ENCODE measurements at regions not wholly inside any gene's neighbourhood (a gene's known extent, or its start where the extent isn't known, plus 50 kb on each side); places are given as distances from the start of the nearest gene placed in this dataset.

DNA sequence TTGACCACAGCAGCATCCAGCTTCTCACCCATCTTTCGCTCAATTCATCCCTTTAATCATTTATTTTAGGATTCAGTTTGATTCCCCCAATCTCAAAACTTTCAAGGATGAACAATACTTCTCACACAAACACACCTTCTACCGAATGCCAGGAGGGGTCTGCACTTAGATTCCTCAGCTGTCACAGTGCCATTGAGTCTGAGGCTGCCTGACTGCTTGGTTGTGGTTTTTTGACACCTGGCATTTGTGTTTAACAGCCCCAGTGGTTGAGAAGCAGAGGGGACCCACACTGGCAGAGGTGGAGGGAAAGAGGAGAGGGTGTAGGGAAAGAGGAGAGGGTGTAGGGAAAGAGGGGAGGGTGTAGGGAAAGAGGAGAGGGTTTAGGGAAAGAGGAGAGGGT, 54.9 kb downstream of the PALM2AKAP2 start:
- H4K20me1 ChIP-seq (ENCODE audit: control insufficient read depth, insufficient read depth): no peaks in the 10 kb centered on the region
- WGBS (ENCODE audit: insufficient coverage, insufficient replicate concordance, low lambda C conversion rate, missing lambda C conversion rate): 12% methylated on average over 2 of the region's 2 CpGs
- no TSS peak for BruUV-seq (replicated peaks)

More for the DNA sequence above, 54.9 kb downstream of the PALM2AKAP2 start:
- POLR2A ChIA-PET: no interaction called here
- no peaks in the 10 kb centered on the region; a peak in 2 of 4 replicates for H3K27me3 ChIP-seq (replicated peaks in 1 of 2; ENCODE audit: control insufficient read depth in 2 of 2, insufficient read depth in 2 of 2, low read length in 1 of 2)
- ATAC-seq: no peak
- no peaks in the 10 kb centered on the region for H3K79me2 ChIP-seq (ENCODE audit: control insufficient read depth, insufficient read depth, low read length)
- no peak for FAIRE-seq
- CTCF ChIA-PET: no interaction called here
- intact Hi-C loops (cut with micrococcal nuclease; ENCODE audit: unreplicated experiment): no loop called here
- no peak overlapping the region for H2AFZ ChIP-seq (ENCODE audit: control insufficient read depth, low read depth, low read length)
- H3K4me3 ChIP-seq: no peak overlapping the region
- no peak overlapping the region for H3K9ac ChIP-seq (ENCODE audit: control insufficient read depth, insufficient read depth, low read length)
- in situ Hi-C loops (cut with MboI): no loop called here
- H3K4me1 ChIP-seq (ENCODE audit: control insufficient read depth, insufficient read depth, low read length): no peaks in the 10 kb centered on the region
- TF ChIP-seq RAD21 (IDR thresholded peaks at IDR 0.05; ENCODE audit: insufficient read depth, low read depth, low read length): no peak
- no peak for TF ChIP-seq EZH2 (IDR thresholded peaks at IDR 0.05; ENCODE audit: borderline replicate concordance, control insufficient read depth, low read depth, low read length)
- no peak for TF ChIP-seq BACH1 (IDR thresholded peaks at IDR 0.05; ENCODE audit: borderline replicate concordance)
- TF ChIP-seq JUNB (IDR thresholded peaks at IDR 0.05): no peak
- no peak for TF ChIP-seq RBBP5 (conservative IDR thresholded peaks at IDR 0.05)
- TF ChIP-seq NR2C1 (IDR thresholded peaks at IDR 0.05): no peak
- TF ChIP-seq SMAD5 (IDR thresholded peaks at IDR 0.05; ENCODE audit: low read depth): no peak
- TF ChIP-seq, protein P1, sequence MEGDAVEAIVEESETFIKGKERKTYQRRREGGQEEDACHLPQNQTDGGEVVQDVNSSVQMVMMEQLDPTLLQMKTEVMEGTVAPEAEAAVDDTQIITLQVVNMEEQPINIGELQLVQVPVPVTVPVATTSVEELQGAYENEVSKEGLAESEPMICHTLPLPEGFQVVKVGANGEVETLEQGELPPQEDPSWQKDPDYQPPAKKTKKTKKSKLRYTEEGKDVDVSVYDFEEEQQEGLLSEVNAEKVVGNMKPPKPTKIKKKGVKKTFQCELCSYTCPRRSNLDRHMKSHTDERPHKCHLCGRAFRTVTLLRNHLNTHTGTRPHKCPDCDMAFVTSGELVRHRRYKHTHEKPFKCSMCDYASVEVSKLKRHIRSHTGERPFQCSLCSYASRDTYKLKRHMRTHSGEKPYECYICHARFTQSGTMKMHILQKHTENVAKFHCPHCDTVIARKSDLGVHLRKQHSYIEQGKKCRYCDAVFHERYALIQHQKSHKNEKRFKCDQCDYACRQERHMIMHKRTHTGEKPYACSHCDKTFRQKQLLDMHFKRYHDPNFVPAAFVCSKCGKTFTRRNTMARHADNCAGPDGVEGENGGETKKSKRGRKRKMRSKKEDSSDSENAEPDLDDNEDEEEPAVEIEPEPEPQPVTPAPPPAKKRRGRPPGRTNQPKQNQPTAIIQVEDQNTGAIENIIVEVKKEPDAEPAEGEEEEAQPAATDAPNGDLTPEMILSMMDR (IDR thresholded peaks at IDR 0.05 in 2 of 3, conservative IDR thresholded peaks at IDR 0.05 in 1 of 3; ENCODE audit: control insufficient read depth in 2 of 3, extremely low read depth in 1 of 3, insufficient read depth in 1 of 3, low read depth in 3 of 3, low read length in 3 of 3): no peak
- TF ChIP-seq CREM (IDR thresholded peaks at IDR 0.05; ENCODE audit: low read depth): no peak
- no peak for TF ChIP-seq SREBF2 (IDR thresholded peaks at IDR 0.05; ENCODE audit: low read length)
- TF ChIP-seq ZNF622 (IDR thresholded peaks at IDR 0.05): no peak
- RAD21 ChIA-PET (ENCODE audit: unreplicated experiment): no interaction called here
- no peak overlapping the region for H3K27ac ChIP-seq (ENCODE audit: control insufficient read depth, insufficient read depth)
- SMC1A ChIA-PET (ENCODE audit: uncharacterized antibody, unreplicated experiment): no interaction called here
- DNase-seq (ENCODE audit: low read depth, low spot score): no peak
- H3K4me2 ChIP-seq (ENCODE audit: control insufficient read depth, insufficient read depth): no peak overlapping the region
- H3K36me3 ChIP-seq (ENCODE audit: control insufficient read depth in 2 of 2, insufficient read depth in 2 of 2, low read length in 1 of 2): no peaks in the 10 kb centered on the region
- H3K9me3 ChIP-seq (replicated peaks; ENCODE audit: control insufficient read depth, insufficient read depth, low read length): no peaks in the 10 kb centered on the region; the same call in 2 of the 3 replicates
